IMR-90 (cell line): ENCODE measurements at regions not wholly inside any gene's neighbourhood (a gene's known extent, or its start where the extent isn't known, plus 50 kb on each side); places are given as distances from the start of the nearest gene placed in this dataset.

ENCODE experiments used
- ATAC-seq: fragments of 200-7000 bp; cut with Tn5 transposase; 2 replicates; pipeline ENCODE4 v1.9.1; 2020; ENCODE audit warnings: low read depth, mild to moderate bottlenecking, moderate library complexity
- BruUV-seq: library from RNA; stranded (reverse); fragments of 400-500 nt; replicated peaks from 2 replicates; lab custom pipeline; 2021; lab: Mats Ljungman, UMichigan
- CTCF ChIA-PET: fragments of 300-600 bp; formaldehyde crosslinking; extraction: SDS; loops from one replicate; lab custom pipeline; 2021; ENCODE audit warnings: antibody characterized with exemption; lab: Yijun Ruan, JAX
- POLR2A ChIA-PET: fragments of 300-600 bp; sonication (Branson Sonifier 250); formaldehyde crosslinking; loops from one replicate; lab custom pipeline; 2022; ENCODE audit warnings: antibody characterized with exemption; ENCODE audit not compliant: unreplicated experiment; lab: Charles Lee
- DNase-seq: peaks from one replicate; pipeline ENCODE4 v3.0.0; 2013
- H2AFZ ChIP-seq: replicated peaks from 2 replicates; pipeline ENCODE3; 2013; ENCODE audit warnings: low read length, mild to moderate bottlenecking; ENCODE audit not compliant: poor library complexity
- H2AK5ac ChIP-seq: 2 replicates; pipeline ENCODE4 v1.6.1; 2013; ENCODE audit warnings: low read depth, low read length, inconsistent platforms
- H2AK9ac ChIP-seq: replicated peaks from 2 replicates; pipeline ENCODE3; 2013; ENCODE audit warnings: mild to moderate bottlenecking, low read depth, low read length, moderate library complexity; ENCODE audit not compliant: poor library complexity
- H2BK120ac ChIP-seq: 2 replicates; pipeline ENCODE4 v1.6.1; 2013; ENCODE audit warnings: low read depth, low read length, inconsistent platforms
- H2BK15ac ChIP-seq: 3 replicates; pipeline ENCODE4 v1.6.1; 2013; ENCODE audit warnings: low read depth, low read length, inconsistent platforms
- H2BK20ac ChIP-seq: 2 replicates; pipeline ENCODE4 v1.6.1; 2013; ENCODE audit warnings: low read depth, mild to moderate bottlenecking, inconsistent platforms, low read length, moderate library complexity
- H2BK5ac ChIP-seq: 2 replicates; pipeline ENCODE4 v1.6.1; 2013; ENCODE audit warnings: mild to moderate bottlenecking, low read depth, low read length, inconsistent platforms; ENCODE audit not compliant: poor library complexity, severe bottlenecking
- H3K14ac ChIP-seq: replicated peaks from 2 replicates; pipeline ENCODE4 v1.6.1; 2013; ENCODE audit warnings: low read depth, low read length, inconsistent platforms
- H3K18ac ChIP-seq: 2 replicates; pipeline ENCODE4 v1.6.1; 2013; ENCODE audit warnings: low read depth, low read length, control low read depth
- H3K23ac ChIP-seq: 2 replicates; pipeline ENCODE4 v1.6.1; 2013; ENCODE audit warnings: low read depth, low read length, inconsistent platforms
- H3K27ac ChIP-seq: 2 replicates; pipeline ENCODE4 v1.5.1; 2013; ENCODE audit warnings: mild to moderate bottlenecking, control low read depth, low read length; ENCODE audit not compliant: insufficient read depth
- H3K27me3 ChIP-seq: 2 replicates; pipeline ENCODE4 v1.6.1; 2013; ENCODE audit warnings: low read length; ENCODE audit not compliant: control insufficient read depth, insufficient read depth
- H3K36me3 ChIP-seq: 2 replicates; pipeline ENCODE4 v1.6.1; 2013; ENCODE audit warnings: low read length, mixed read lengths; ENCODE audit not compliant: control insufficient read depth, insufficient read depth
- H3K4ac ChIP-seq: 2 replicates; pipeline ENCODE4 v1.6.1; 2013; ENCODE audit warnings: low read depth, low read length, inconsistent platforms
- H3K4me1 ChIP-seq: 2 replicates; pipeline ENCODE4 v1.6.1; 2013; ENCODE audit warnings: low read length, mixed read lengths; ENCODE audit not compliant: control insufficient read depth, insufficient read depth
- H3K4me2 ChIP-seq: 2 replicates; pipeline ENCODE4 v1.6.1; 2013; ENCODE audit warnings: low read depth, mild to moderate bottlenecking, control low read depth, low read length, moderate library complexity
- H3K4me3 ChIP-seq: 2 replicates; pipeline ENCODE4 v1.5.1; 2013; ENCODE audit warnings: low read depth, mild to moderate bottlenecking, control low read depth, low read length, moderate library complexity; ENCODE audit not compliant: insufficient read depth
- H3K56ac ChIP-seq: 2 replicates; pipeline ENCODE4 v1.6.1; 2013; ENCODE audit warnings: low read length, inconsistent platforms; ENCODE audit not compliant: insufficient read depth; ENCODE audit errors: extremely low read depth
- H3K79me1 ChIP-seq, 2 experiments: 2 replicates each; pipeline ENCODE4 v1.6.1; 2013; ENCODE audit warnings: low read length in 2 of 2, inconsistent platforms in 1 of 2, low read depth in 1 of 2
- H3K9ac ChIP-seq: 2 replicates; pipeline ENCODE4 v1.6.1; 2013; ENCODE audit warnings: low read depth, low read length, control low read depth
- H3K9me1 ChIP-seq: 2 replicates; pipeline ENCODE4 v1.6.1; 2013; ENCODE audit warnings: low read length, inconsistent platforms; ENCODE audit not compliant: insufficient read depth
- H3K9me3 ChIP-seq: 2 replicates; pipeline ENCODE4 v1.6.1; 2013; ENCODE audit warnings: low read length; ENCODE audit not compliant: control insufficient read depth, insufficient read depth
- H4K20me1 ChIP-seq: 2 replicates; pipeline ENCODE4 v1.6.1; 2013; ENCODE audit warnings: low read length, inconsistent platforms; ENCODE audit not compliant: insufficient read depth
- H4K5ac ChIP-seq: 2 replicates; pipeline ENCODE4 v1.6.1; 2013; ENCODE audit warnings: mild to moderate bottlenecking, low read depth, low read length, control low read depth
- H4K8ac ChIP-seq, 2 experiments: 2 replicates each; pipeline ENCODE4 v1.6.1; 2013; ENCODE audit warnings: low read depth in 2 of 2, low read length in 2 of 2, control low read depth in 1 of 2, inconsistent platforms in 1 of 2
- H4K91ac ChIP-seq: 2 replicates; pipeline ENCODE4 v1.6.1; 2013; ENCODE audit warnings: low read depth, low read length, inconsistent platforms; ENCODE audit not compliant: insufficient read depth
- BHLHE40 ChIP-seq: fragments of 150-350 bp; IDR thresholded peaks from 2 replicates; pipeline ENCODE4 v1.6.1; 2016; ENCODE audit warnings: mild to moderate bottlenecking, low read depth, low read length
- CEBPB ChIP-seq: IDR thresholded peaks from 2 replicates; pipeline ENCODE4 v1.6.1; 2012; ENCODE audit warnings: low read depth, low read length, improper control_type of control experiment
- CHD1 ChIP-seq: IDR thresholded peaks from 2 replicates; pipeline ENCODE4 v1.6.1; 2012; ENCODE audit warnings: low read depth, low read length, improper control_type of control experiment
- FOS ChIP-seq: fragments of 150-350 bp; IDR thresholded peaks from 2 replicates; pipeline ENCODE4 v1.6.1; 2016; ENCODE audit warnings: low read depth, low read length
- MAFK ChIP-seq: IDR thresholded peaks from 2 replicates; pipeline ENCODE4 v1.6.1; 2012; ENCODE audit warnings: low read depth, low read length, improper control_type of control experiment
- MAZ ChIP-seq: IDR thresholded peaks from 2 replicates; pipeline ENCODE4 v1.6.1; 2012; ENCODE audit warnings: low read depth, mild to moderate bottlenecking, low read length, improper control_type of control experiment, moderate library complexity, borderline replicate concordance
- MXI1 ChIP-seq: IDR thresholded peaks from 2 replicates; pipeline ENCODE4 v1.6.1; 2012; ENCODE audit warnings: low read depth, mild to moderate bottlenecking, low read length, moderate library complexity, borderline replicate concordance
- NFE2L2 ChIP-seq: fragments of 150-350 bp; IDR thresholded peaks from 2 replicates; pipeline ENCODE4 v1.6.1; 2016; ENCODE audit warnings: low read depth, mild to moderate bottlenecking, low read length
- POLR2A ChIP-seq: IDR thresholded peaks from 2 replicates; pipeline ENCODE4 v1.6.1; 2012; ENCODE audit warnings: mild to moderate bottlenecking, low read depth, low read length
- RAD21 ChIP-seq: IDR thresholded peaks from 2 replicates; pipeline ENCODE4 v1.6.1; 2012; ENCODE audit warnings: low read length, improper control_type of control experiment
- RCOR1 ChIP-seq: IDR thresholded peaks from 2 replicates; pipeline ENCODE4 v1.6.1; 2012; ENCODE audit warnings: mild to moderate bottlenecking, low read length, improper control_type of control experiment; ENCODE audit not compliant: insufficient replicate concordance
- RFX5 ChIP-seq: IDR thresholded peaks from 2 replicates; pipeline ENCODE4 v1.8.0; 2012; ENCODE audit warnings: low read depth, mild to moderate bottlenecking, low read length, moderate library complexity
- SMC3 ChIP-seq: fragments of 150-350 bp; IDR thresholded peaks from 2 replicates; pipeline ENCODE4 v1.6.1; 2016; ENCODE audit warnings: low read depth, mild to moderate bottlenecking, antibody characterized with exemption, low read length, moderate library complexity
- WGBS, 2 experiments: methylation state at CpG; one replicate each; pipeline versions ENCODE4 v1.1.5 to v1.1.7; 2013; ENCODE audit warnings: missing lambda C conversion rate in 2 of 2; ENCODE audit not compliant: insufficient read length in 1 of 2; ENCODE audit errors: extremely low coverage in 2 of 2; 5-methylcytosine and 5-hydroxymethylcytosine counted together
- dilution Hi-C: fragments of 300-500 bp; cut with HindIII; formaldehyde crosslinking; loops from one replicate; pipeline ENCODE4 v1.14.3; 2018; ENCODE audit warnings: low sequenced_read_pairs; ENCODE audit not compliant: unreplicated experiment
- in situ Hi-C: fragments of 300-500 bp; cut with MboI; formaldehyde crosslinking; loops from 3 replicates; pipeline ENCODE4 v1.14.3; 2019; ENCODE audit warnings: low sequenced_read_pairs, inconsistent platforms, mixed read lengths
- intact Hi-C: fragments of 100-400 bp; cut with micrococcal nuclease; formaldehyde crosslinking; loops from 2 replicates; pipeline ENCODE4 v1.10.0; 2022
- TF ChIP-seq, protein P1 (sequence below): conservative IDR thresholded peaks from 2 replicates; pipeline ENCODE4 v1.5.1; 2012; ENCODE audit warnings: mild to moderate bottlenecking, low read depth, low read length, improper control_type of control experiment
- TF ChIP-seq, protein P2 (sequence below): fragments of 150-350 bp; IDR thresholded peaks from 2 replicates; pipeline ENCODE4 v1.6.1; 2017; ENCODE audit warnings: mild to moderate bottlenecking, antibody characterized with exemption, low read length, low read depth
- TF ChIP-seq, protein P3 (sequence below): fragments of 150-350 bp; IDR thresholded peaks from 2 replicates; pipeline ENCODE4 v1.6.1; 2016; ENCODE audit warnings: low read depth, mild to moderate bottlenecking, low read length, moderate library complexity, borderline replicate concordance

DNA sequence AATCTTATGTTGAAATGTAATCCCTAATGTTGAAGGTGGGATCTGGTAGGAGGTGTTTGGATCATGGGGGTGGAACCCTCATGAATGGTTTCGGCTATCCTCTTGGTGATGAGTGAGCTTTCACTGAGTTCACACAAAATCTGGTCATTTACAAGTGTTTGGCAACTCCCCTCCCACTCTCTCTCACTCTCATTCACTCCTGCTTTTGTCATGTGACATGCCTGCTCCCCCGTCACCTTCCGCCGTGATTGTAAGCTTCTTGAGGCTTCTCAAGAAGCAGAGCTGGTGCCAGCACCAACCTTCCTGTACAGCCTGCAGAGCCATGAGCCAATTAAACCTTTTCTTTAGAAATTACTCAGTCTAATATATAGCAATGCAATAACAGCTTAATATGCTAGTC lies 245.4 kb downstream of the BMP4 start:
- Histone ChIP-seq H4K5ac (no peak overlapping the region), H3K4me3 (no peak overlapping the region), H3K9me3 (no peaks in the 10 kb centered on the region), H2BK20ac (no peak overlapping the region), H2BK15ac (no peak overlapping the region), H4K20me1 (no peaks in the 10 kb centered on the region), H2AFZ (no peak overlapping the region), H3K18ac (no peak overlapping the region), H2BK5ac (no peak overlapping the region), H3K27me3 (peaks cover 10% of the 10 kb centered on the region), H3K14ac (no peak overlapping the region), H4K91ac (no peak overlapping the region), H3K56ac (no peak overlapping the region), H3K4ac (no peak overlapping the region), H3K27ac (no peak overlapping the region), H3K4me2 (no peak overlapping the region), H3K9ac (no peak overlapping the region), H2AK5ac (no peak overlapping the region), H2BK120ac (no peak overlapping the region), H3K79me1 (no peaks in the 10 kb centered on the region), H3K36me3 (no peaks in the 10 kb centered on the region), H3K4me1 (no peaks in the 10 kb centered on the region; the same call in 1 of the 2 replicates), H3K9me1 (no peaks in the 10 kb centered on the region), H4K8ac (no peak overlapping the region), H2AK9ac (no peak overlapping the region), H3K23ac (no peak overlapping the region)
- no TSS peak for BruUV-seq
- in situ Hi-C loops, result no loop called here
- CTCF ChIA-PET, result no interaction called here
- intact Hi-C loops, result no loop called here
- DNase-seq (no peak), ATAC-seq (no peak)
- no peak for TF ChIP-seq RFX5
- no peak for TF ChIP-seq CEBPB
- no peak for TF ChIP-seq MXI1
- TF ChIP-seq MAZ, result no peak
- no peak for TF ChIP-seq BHLHE40
- TF ChIP-seq RAD21, result no peak
- TF ChIP-seq, protein P1, sequence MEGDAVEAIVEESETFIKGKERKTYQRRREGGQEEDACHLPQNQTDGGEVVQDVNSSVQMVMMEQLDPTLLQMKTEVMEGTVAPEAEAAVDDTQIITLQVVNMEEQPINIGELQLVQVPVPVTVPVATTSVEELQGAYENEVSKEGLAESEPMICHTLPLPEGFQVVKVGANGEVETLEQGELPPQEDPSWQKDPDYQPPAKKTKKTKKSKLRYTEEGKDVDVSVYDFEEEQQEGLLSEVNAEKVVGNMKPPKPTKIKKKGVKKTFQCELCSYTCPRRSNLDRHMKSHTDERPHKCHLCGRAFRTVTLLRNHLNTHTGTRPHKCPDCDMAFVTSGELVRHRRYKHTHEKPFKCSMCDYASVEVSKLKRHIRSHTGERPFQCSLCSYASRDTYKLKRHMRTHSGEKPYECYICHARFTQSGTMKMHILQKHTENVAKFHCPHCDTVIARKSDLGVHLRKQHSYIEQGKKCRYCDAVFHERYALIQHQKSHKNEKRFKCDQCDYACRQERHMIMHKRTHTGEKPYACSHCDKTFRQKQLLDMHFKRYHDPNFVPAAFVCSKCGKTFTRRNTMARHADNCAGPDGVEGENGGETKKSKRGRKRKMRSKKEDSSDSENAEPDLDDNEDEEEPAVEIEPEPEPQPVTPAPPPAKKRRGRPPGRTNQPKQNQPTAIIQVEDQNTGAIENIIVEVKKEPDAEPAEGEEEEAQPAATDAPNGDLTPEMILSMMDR, result no peak
- TF ChIP-seq MAFK, result no peak
- no peak for TF ChIP-seq SMC3
- TF ChIP-seq CHD1, result no peak
- no peak for TF ChIP-seq RCOR1
- TF ChIP-seq, protein P2, sequence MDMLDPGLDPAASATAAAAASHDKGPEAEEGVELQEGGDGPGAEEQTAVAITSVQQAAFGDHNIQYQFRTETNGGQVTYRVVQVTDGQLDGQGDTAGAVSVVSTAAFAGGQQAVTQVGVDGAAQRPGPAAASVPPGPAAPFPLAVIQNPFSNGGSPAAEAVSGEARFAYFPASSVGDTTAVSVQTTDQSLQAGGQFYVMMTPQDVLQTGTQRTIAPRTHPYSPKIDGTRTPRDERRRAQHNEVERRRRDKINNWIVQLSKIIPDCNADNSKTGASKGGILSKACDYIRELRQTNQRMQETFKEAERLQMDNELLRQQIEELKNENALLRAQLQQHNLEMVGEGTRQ, result no peak
- TF ChIP-seq, protein P3, sequence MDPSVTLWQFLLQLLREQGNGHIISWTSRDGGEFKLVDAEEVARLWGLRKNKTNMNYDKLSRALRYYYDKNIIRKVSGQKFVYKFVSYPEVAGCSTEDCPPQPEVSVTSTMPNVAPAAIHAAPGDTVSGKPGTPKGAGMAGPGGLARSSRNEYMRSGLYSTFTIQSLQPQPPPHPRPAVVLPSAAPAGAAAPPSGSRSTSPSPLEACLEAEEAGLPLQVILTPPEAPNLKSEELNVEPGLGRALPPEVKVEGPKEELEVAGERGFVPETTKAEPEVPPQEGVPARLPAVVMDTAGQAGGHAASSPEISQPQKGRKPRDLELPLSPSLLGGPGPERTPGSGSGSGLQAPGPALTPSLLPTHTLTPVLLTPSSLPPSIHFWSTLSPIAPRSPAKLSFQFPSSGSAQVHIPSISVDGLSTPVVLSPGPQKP, result no peak
- TF ChIP-seq POLR2A, result no peak
- no peak for TF ChIP-seq NFE2L2
- no peak for TF ChIP-seq FOS
- POLR2A ChIA-PET, result interaction anchor here (0.6 kb wide), 1 partner anchor 9 kb away, joined by 4 read pairs; no protein-coding TSS in a partner anchor
- WGBS, 2 experiments, result no CpG with 5 or more reads among the region's 4 CpGs
- dilution Hi-C loops, result no loop called here
